HepG2 (cell line): ENCODE measurements at regions not wholly inside any gene's neighbourhood (a gene's known extent, or its start where the extent isn't known, plus 50 kb on each side); places are given as distances from the start of the nearest gene placed in this dataset.

Experiments used
- KAT8 ChIP-seq: IDR thresholded peaks from 2 replicates; pipeline ENCODE4 v1.6.1; 2016; ENCODE audit warnings: missing genetic modification reagents, missing compliant biosample characterization
- KDM5B ChIP-seq: sonication (generic); formaldehyde crosslinking; IDR thresholded peaks from 2 replicates; pipeline ENCODE4 v1.4.0; 2020; ENCODE audit warnings: missing genetic modification reagents, mild to moderate bottlenecking, borderline replicate concordance
- KLF12 ChIP-seq: sonication (generic); formaldehyde crosslinking; IDR thresholded peaks from 2 replicates; pipeline ENCODE4 v1.4.0; 2020; ENCODE audit warnings: missing genetic modification reagents, borderline replicate concordance
- MXI1 ChIP-seq: IDR thresholded peaks from 3 replicates; pipeline ENCODE4 v1.6.1; 2012; ENCODE audit warnings: low read depth, low read length, inconsistent platforms, borderline replicate concordance
- POLR2A ChIP-seq, 2 experiments: IDR thresholded peaks; 2 replicates each; pipeline ENCODE4 v1.6.1; 2011; ENCODE audit warnings: low read depth in 2 of 2, low read length in 2 of 2, mild to moderate bottlenecking in 1 of 2, moderate library complexity in 1 of 2; ENCODE audit not compliant: insufficient read depth in 1 of 2
- SOX13 ChIP-seq, 3 experiments: fragments of 450-650 bp in 1 of 3; sonication (generic) in 1 of 3; formaldehyde crosslinking in 1 of 3; IDR thresholded peaks in 2 of 3; conservative IDR thresholded peaks in 1 of 3; 2 replicates each; pipeline versions ENCODE4 v1.5.0 to v1.6.1; 2016 to 2020; ENCODE audit warnings: antibody characterized with exemption in 1 of 3, mild to moderate bottlenecking in 1 of 3, missing compliant biosample characterization in 1 of 3, missing genetic modification reagents in 1 of 3, moderate library complexity in 1 of 3
- SUZ12 ChIP-seq: fragments of 150-350 bp; IDR thresholded peaks from 2 replicates; pipeline ENCODE4 v1.6.1; 2014; ENCODE audit warnings: low read depth, low read length
- ZFY ChIP-seq: sonication (generic); formaldehyde crosslinking; IDR thresholded peaks from 2 replicates; pipeline ENCODE4 v1.4.0; 2020; ENCODE audit warnings: missing genetic modification reagents
- ZKSCAN5 ChIP-seq: sonication (generic); formaldehyde crosslinking; IDR thresholded peaks from 2 replicates; pipeline ENCODE4 v1.5.1; 2020; ENCODE audit warnings: mild to moderate bottlenecking, missing genetic modification reagents
- ZNF180 ChIP-seq: sonication (generic); formaldehyde crosslinking; IDR thresholded peaks from 2 replicates; pipeline ENCODE4 v1.4.0; 2020; ENCODE audit warnings: low read depth, missing genetic modification reagents, borderline replicate concordance
- ZNF256 ChIP-seq: sonication (generic); formaldehyde crosslinking; conservative IDR thresholded peaks from 2 replicates; pipeline ENCODE4 v1.4.0; 2020; ENCODE audit warnings: missing genetic modification reagents
- ZNF441 ChIP-seq: sonication (generic); formaldehyde crosslinking; IDR thresholded peaks from 2 replicates; pipeline ENCODE4 v1.7.0; 2021; ENCODE audit warnings: missing genetic modification reagents, borderline replicate concordance
- TF ChIP-seq, protein P1 (sequence below): sonication (generic); formaldehyde crosslinking; IDR thresholded peaks from 2 replicates; pipeline ENCODE4 v1.8.0; 2022; ENCODE audit warnings: low read depth, missing genetic modification reagents
- TF ChIP-seq, protein P2 (sequence below): sonication (generic); formaldehyde crosslinking; IDR thresholded peaks from 2 replicates; pipeline ENCODE4 v1.4.0; 2020; ENCODE audit warnings: mild to moderate bottlenecking, missing genetic modification reagents, borderline replicate concordance
- TF ChIP-seq, protein P3 (sequence below): sonication (generic); formaldehyde crosslinking; IDR thresholded peaks from 2 replicates; pipeline ENCODE4; 2020; ENCODE audit warnings: missing genetic modification reagents, mild to moderate bottlenecking, borderline replicate concordance
- TF ChIP-seq, protein P4 (sequence below): fragments of 450-650 bp; IDR thresholded peaks from 2 replicates; pipeline ENCODE4 v1.6.1; 2017

DNA sequence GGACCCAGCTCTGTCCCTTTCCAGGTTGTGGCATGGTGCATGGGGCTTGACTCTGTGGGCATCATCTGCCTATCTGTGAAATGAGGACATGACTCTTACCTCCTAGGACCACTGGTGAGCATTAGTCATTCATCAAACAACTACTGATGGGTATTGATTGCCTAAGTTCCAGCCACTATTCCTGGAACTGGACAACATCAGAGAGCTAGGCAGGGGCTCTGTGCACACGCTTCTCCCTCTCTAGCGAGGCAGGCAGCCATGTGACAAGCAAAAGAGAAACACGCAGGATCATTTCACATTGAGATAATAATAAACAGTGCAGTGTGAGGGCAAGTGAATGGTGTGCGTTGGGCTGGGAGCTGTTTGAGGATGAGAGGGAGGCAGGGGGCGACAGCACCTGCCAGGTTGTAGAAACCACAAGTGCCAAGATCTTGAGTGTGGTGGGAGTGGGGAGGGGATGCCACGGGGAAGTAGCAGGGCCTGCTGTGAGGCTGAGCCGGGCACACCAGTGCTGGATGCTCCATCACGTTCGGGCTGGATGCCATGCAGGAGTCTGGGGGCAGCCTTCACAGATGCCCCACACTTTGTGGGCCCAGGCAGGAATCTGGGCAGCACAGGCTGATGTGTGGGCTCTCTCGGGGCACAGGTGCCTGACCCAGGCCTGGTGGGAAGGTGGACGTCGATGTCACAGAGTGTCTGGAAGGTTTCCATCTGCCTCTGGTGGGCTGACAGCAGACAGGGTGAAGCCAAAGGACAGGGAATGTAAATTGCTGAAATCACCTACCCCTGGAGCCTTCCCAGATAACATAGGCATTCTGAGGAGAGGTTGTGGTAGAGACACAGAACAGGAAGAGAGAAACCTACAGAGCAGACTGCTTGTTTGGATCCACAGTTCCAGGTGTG, 405.5 kb downstream of the RPS24 start (continued):
- TF ChIP-seq KAT8 (CRISPR knock-in tag) (peak; percentile 56; the same call in 1 of the 2 replicates), ZNF180 (CRISPR knock-in tag) (no peak), ZKSCAN5 (no peak), SOX13 (IDR thresholded peaks at IDR 0.05) (no peak), SOX13 (CRISPR knock-in tag; conservative IDR thresholded peaks at IDR 0.05 in 1 of 2, IDR thresholded peaks at IDR 0.05 in 1 of 2) (peak in 1 of 2 experiments; percentile 48; a peak in 1 of 4 replicates), ZFY (no peak), POLR2A (IDR thresholded peaks at IDR 0.05; ENCODE audit: insufficient read depth in 1 of 2, low read depth in 2 of 2, low read length in 2 of 2) (no peak), KLF12 (CRISPR knock-in tag) (no peak), ZNF441 (no peak), KDM5B (no peak), ZNF256 (CRISPR knock-in tag) (no peak), MXI1 (peak; percentile 38; the same call in 1 of the 3 replicates), SUZ12 (no peak)
- TF ChIP-seq, protein P1, sequence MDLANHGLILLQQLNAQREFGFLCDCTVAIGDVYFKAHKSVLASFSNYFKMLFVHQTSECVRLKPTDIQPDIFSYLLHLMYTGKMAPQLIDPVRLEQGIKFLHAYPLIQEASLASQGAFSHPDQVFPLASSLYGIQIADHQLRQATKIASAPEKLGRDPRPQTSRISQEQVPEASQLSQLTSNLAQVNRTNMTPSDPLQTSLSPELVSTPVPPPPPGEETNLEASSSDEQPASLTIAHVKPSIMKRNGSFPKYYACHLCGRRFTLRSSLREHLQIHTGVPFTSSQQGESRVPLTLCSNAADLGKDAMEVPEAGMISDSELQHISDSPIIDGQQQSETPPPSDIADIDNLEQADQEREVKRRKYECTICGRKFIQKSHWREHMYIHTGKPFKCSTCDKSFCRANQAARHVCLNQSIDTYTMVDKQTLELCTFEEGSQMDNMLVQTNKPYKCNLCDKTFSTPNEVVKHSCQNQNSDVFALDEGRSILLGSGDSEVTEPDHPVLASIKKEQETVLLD = no peak
- TF ChIP-seq, protein P2, sequence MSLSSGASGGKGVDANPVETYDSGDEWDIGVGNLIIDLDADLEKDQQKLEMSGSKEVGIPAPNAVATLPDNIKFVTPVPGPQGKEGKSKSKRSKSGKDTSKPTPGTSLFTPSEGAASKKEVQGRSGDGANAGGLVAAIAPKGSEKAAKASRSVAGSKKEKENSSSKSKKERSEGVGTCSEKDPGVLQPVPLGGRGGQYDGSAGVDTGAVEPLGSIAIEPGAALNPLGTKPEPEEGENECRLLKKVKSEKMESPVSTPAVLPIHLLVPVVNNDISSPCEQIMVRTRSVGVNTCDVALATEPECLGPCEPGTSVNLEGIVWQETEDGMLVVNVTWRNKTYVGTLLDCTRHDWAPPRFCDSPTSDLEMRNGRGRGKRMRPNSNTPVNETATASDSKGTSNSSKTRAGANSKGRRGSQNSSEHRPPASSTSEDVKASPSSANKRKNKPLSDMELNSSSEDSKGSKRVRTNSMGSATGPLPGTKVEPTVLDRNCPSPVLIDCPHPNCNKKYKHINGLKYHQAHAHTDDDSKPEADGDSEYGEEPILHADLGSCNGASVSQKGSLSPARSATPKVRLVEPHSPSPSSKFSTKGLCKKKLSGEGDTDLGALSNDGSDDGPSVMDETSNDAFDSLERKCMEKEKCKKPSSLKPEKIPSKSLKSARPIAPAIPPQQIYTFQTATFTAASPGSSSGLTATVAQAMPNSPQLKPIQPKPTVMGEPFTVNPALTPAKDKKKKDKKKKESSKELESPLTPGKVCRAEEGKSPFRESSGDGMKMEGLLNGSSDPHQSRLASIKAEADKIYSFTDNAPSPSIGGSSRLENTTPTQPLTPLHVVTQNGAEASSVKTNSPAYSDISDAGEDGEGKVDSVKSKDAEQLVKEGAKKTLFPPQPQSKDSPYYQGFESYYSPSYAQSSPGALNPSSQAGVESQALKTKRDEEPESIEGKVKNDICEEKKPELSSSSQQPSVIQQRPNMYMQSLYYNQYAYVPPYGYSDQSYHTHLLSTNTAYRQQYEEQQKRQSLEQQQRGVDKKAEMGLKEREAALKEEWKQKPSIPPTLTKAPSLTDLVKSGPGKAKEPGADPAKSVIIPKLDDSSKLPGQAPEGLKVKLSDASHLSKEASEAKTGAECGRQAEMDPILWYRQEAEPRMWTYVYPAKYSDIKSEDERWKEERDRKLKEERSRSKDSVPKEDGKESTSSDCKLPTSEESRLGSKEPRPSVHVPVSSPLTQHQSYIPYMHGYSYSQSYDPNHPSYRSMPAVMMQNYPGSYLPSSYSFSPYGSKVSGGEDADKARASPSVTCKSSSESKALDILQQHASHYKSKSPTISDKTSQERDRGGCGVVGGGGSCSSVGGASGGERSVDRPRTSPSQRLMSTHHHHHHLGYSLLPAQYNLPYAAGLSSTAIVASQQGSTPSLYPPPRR = 0 out of 2 replicates have a peak, but pooled peaks have one; percentile 45
- TF ChIP-seq, protein P3, sequence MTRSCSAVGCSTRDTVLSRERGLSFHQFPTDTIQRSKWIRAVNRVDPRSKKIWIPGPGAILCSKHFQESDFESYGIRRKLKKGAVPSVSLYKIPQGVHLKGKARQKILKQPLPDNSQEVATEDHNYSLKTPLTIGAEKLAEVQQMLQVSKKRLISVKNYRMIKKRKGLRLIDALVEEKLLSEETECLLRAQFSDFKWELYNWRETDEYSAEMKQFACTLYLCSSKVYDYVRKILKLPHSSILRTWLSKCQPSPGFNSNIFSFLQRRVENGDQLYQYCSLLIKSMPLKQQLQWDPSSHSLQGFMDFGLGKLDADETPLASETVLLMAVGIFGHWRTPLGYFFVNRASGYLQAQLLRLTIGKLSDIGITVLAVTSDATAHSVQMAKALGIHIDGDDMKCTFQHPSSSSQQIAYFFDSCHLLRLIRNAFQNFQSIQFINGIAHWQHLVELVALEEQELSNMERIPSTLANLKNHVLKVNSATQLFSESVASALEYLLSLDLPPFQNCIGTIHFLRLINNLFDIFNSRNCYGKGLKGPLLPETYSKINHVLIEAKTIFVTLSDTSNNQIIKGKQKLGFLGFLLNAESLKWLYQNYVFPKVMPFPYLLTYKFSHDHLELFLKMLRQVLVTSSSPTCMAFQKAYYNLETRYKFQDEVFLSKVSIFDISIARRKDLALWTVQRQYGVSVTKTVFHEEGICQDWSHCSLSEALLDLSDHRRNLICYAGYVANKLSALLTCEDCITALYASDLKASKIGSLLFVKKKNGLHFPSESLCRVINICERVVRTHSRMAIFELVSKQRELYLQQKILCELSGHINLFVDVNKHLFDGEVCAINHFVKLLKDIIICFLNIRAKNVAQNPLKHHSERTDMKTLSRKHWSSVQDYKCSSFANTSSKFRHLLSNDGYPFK = 0 out of 2 replicates have a peak, but pooled peaks have one; percentile 20
- TF ChIP-seq, protein P4, sequence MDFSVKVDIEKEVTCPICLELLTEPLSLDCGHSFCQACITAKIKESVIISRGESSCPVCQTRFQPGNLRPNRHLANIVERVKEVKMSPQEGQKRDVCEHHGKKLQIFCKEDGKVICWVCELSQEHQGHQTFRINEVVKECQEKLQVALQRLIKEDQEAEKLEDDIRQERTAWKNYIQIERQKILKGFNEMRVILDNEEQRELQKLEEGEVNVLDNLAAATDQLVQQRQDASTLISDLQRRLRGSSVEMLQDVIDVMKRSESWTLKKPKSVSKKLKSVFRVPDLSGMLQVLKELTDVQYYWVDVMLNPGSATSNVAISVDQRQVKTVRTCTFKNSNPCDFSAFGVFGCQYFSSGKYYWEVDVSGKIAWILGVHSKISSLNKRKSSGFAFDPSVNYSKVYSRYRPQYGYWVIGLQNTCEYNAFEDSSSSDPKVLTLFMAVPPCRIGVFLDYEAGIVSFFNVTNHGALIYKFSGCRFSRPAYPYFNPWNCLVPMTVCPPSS = no peak
